GM18511 (cell line): ENCODE measurements at regions not wholly inside any gene's neighbourhood (a gene's known extent, or its start where the extent isn't known, plus 50 kb on each side); places are given as distances from the start of the nearest gene placed in this dataset.

Source experiments
- ATAC-seq: cut with Tn5 transposase; IDR thresholded peaks from one replicate; pipeline ENCODE4 v1.9.1; 2021; ENCODE audit warnings: mild to moderate bottlenecking, moderate library complexity; ENCODE audit not compliant: unreplicated experiment

- no peak for ATAC-seq
These were observed 163.5 kb upstream of the LYZL2 start for GRCh38 chr10:30793093-30793492.

GRCh38 chr10:30792025-30792424, 162.5 kb upstream of the LYZL2 start:
- ATAC-seq = no peak

GRCh38 chr10:30791197-30791611, 161.7 kb upstream of the LYZL2 start:
- no peak for ATAC-seq

- ATAC-seq = no peak
These were observed 160.3 kb upstream of the LYZL2 start for GRCh38 chr10:30789806-30790205.

GRCh38 chr10:30788307-30788706, 158.8 kb upstream of the LYZL2 start:
- ATAC-seq = no peak

- no peak for ATAC-seq
These were observed 157.4 kb upstream of the LYZL2 start for GRCh38 chr10:30786906-30787305.

- no peak for ATAC-seq
These were observed 156.6 kb upstream of the LYZL2 start for GRCh38 chr10:30786131-30786530.

- ATAC-seq = no peak
These were observed 155.5 kb upstream of the LYZL2 start for GRCh38 chr10:30784897-30785605.

GRCh38 chr10:30784524-30784896, 155.0 kb upstream of the LYZL2 start:
- ATAC-seq = no peak

GRCh38 chr10:30783939-30784501, 154.5 kb upstream of the LYZL2 start:
- ATAC-seq = peak; percentile 46

GRCh38 chr10:30782537-30783461, 153.2 kb upstream of the LYZL2 start:
- peak; percentile 72 for ATAC-seq

- ATAC-seq = no peak
These were observed 152.6 kb upstream of the LYZL2 start for GRCh38 chr10:30782157-30782536.

GRCh38 chr10:30781670-30782121, 152.1 kb upstream of the LYZL2 start:
- ATAC-seq = no peak

GRCh38 chr10:30778769-30779168, 149.2 kb upstream of the LYZL2 start:
- ATAC-seq = no peak

- no peak for ATAC-seq
These were observed 146.4 kb upstream of the LYZL2 start for GRCh38 chr10:30775779-30776591.

- no peak for ATAC-seq
These were observed 144.7 kb upstream of the LYZL2 start for GRCh38 chr10:30774261-30774660.

- no peak for ATAC-seq
These were observed 143.9 kb upstream of the LYZL2 start for GRCh38 chr10:30773501-30773900.

GRCh38 chr10:30770816-30771215, 141.3 kb upstream of the LYZL2 start:
- no peak for ATAC-seq

GRCh38 chr10:30770229-30770628, 140.7 kb upstream of the LYZL2 start:
- ATAC-seq = no peak

GRCh38 chr10:30769361-30769760, 139.8 kb upstream of the LYZL2 start:
- ATAC-seq = no peak

- no peak for ATAC-seq
These were observed 136.1 kb upstream of the LYZL2 start for GRCh38 chr10:30765616-30766015.
